ENCODE measurements at regions not wholly inside any gene's neighbourhood (a gene's known extent, or its start where the extent isn't known, plus 50 kb on each side); places are given as distances from the start of the nearest gene placed in this dataset.

- TF ChIP-seq CTCF (IDR thresholded peaks at IDR 0.05), result no peak
- TF ChIP-seq POLR2A (IDR thresholded peaks at IDR 0.05), result no peak
- no peak for TF ChIP-seq EP300 (IDR thresholded peaks at IDR 0.05; ENCODE audit: low read depth)
- TF ChIP-seq POLR2AphosphoS5 (IDR thresholded peaks at IDR 0.05), result no peak
Observed at GRCh38 chr21:19767546-19767945, 1230.7 kb upstream of the NCAM2 start.
